ENCODE measurements at regions not wholly inside any gene's neighbourhood (a gene's known extent, or its start where the extent isn't known, plus 50 kb on each side); places are given as distances from the start of the nearest gene placed in this dataset.
"Not testable (repeated sequence)": the region's sequence is repeated elsewhere in the genome, so short reads cannot be mapped to it uniquely, and the experiment has no call there.

- Histone ChIP-seq H3K4me3 (no peak overlapping the region), H3K4me1 (replicated peaks in 1 of 2) (peaks cover 0 to 5% of the 10 kb centered on the region in 2 donors), H3K27ac (no peak overlapping the region)
- in situ Hi-C loops (cut with MboI; ENCODE audit: low pct_unique_long_range_greater_than_20kb in 2 of 9, low sequenced_read_pairs in 9 of 9, unreplicated experiment in 9 of 9) = loop anchor here in 1 of 9 experiments (10.0 kb wide), 1 partner anchor 707 kb away; no protein-coding TSS in a partner anchor
- 67 to 100% (median 83%) methylated on average over 1 of the region's 13 CpGs; no CpG with 5 or more reads in 7 of the 10 experiments for WGBS, 10 experiments
- no peak for ATAC-seq (replicated peaks in 6 of 8)
Observed at GRCh38 chr5:1651971-1652872, 128.5 kb upstream of the LPCAT1 start.

- peaks cover 0 to 5% of the 10 kb centered on the region in 2 donors for H3K4me1 ChIP-seq (replicated peaks in 1 of 2)
- 50 to 60% methylated on average over 1 to 2 of the region's 6 CpGs; no CpG with 5 or more reads in 8 of the 10 experiments for WGBS, 10 experiments
- H3K4me3 ChIP-seq = no peak overlapping the region
- no peak overlapping the region for H3K27ac ChIP-seq
- ATAC-seq (replicated peaks in 6 of 8) = no peak
- in situ Hi-C loops (cut with MboI; ENCODE audit: low pct_unique_long_range_greater_than_20kb in 2 of 9, low sequenced_read_pairs in 9 of 9, unreplicated experiment in 9 of 9) = loop anchor here in 1 of 9 experiments (10.0 kb wide), 1 partner anchor 706 kb away; no protein-coding TSS in a partner anchor
Observed at GRCh38 chr5:1651250-1651649, 127.5 kb upstream of the LPCAT1 start.

GRCh38 chr5:1649554-1649953 is 125.8 kb upstream of the LPCAT1 start:
- in situ Hi-C loops (cut with MboI; ENCODE audit: low pct_unique_long_range_greater_than_20kb in 2 of 9, low sequenced_read_pairs in 9 of 9, unreplicated experiment in 9 of 9) = loop anchor here in 6 of 9 experiments (25.0 kb wide), 4 partner anchors 162 to 487 kb away; partner anchors contain the start of gene SLC6A19 (in 1 of the 6)
- H3K4me1 ChIP-seq (replicated peaks in 1 of 2) = peaks cover 0 to 5% of the 10 kb centered on the region in 2 donors
- 66 to 93% (median 76%) methylated on average over 2 to 4 of the region's 4 CpGs; no CpG with 5 or more reads in 1 of the 10 experiments for WGBS, 10 experiments
- H3K27ac ChIP-seq = no peak overlapping the region
- no peak for ATAC-seq (replicated peaks in 6 of 8)
- H3K4me3 ChIP-seq = no peak overlapping the region

GRCh38 chr5:1648806-1649205 is 125.0 kb upstream of the LPCAT1 start:
- Histone ChIP-seq H3K4me1 (replicated peaks in 1 of 2) (peaks cover 0 to 5% of the 10 kb centered on the region in 2 donors), H3K4me3 (no peak overlapping the region), H3K27ac (no peak overlapping the region)
- in situ Hi-C loops (cut with MboI; ENCODE audit: low pct_unique_long_range_greater_than_20kb in 2 of 9, low sequenced_read_pairs in 9 of 9, unreplicated experiment in 9 of 9) = loop anchor here in 6 of 9 experiments (25.0 kb wide), 4 partner anchors 162 to 487 kb away; partner anchors contain the start of gene SLC6A19 (in 1 of the 6)
- 0 to 76% (median 43%) methylated on average over 1 to 4 of the region's 4 CpGs; no CpG with 5 or more reads in 1 of the 10 experiments for WGBS, 10 experiments
- ATAC-seq (replicated peaks in 6 of 8) = no peak

GRCh38 chr5:1647580-1647979 is 123.8 kb upstream of the LPCAT1 start:
- ATAC-seq (replicated peaks in 6 of 8) = no peak
- Histone ChIP-seq H3K4me3 (no peak overlapping the region), H3K4me1 (replicated peaks in 1 of 2) (no peaks in the 10 kb centered on the region), H3K27ac (no peak overlapping the region)
- in situ Hi-C loops (cut with MboI; ENCODE audit: low pct_unique_long_range_greater_than_20kb in 2 of 9, low sequenced_read_pairs in 9 of 9, unreplicated experiment in 9 of 9) = loop anchor here in 6 of 9 experiments (25.0 kb wide), 4 partner anchors 160 to 485 kb away; partner anchors contain the start of gene SLC6A19 (in 1 of the 6)
- 69 to 80% (median 70%) methylated on average over 1 to 5 of the region's 9 CpGs; no CpG with 5 or more reads in 7 of the 10 experiments for WGBS, 10 experiments

- in situ Hi-C loops (cut with MboI; ENCODE audit: low pct_unique_long_range_greater_than_20kb in 2 of 9, low sequenced_read_pairs in 9 of 9, unreplicated experiment in 9 of 9) = loop anchor here in 6 of 9 experiments (25.0 kb wide), 4 partner anchors 158 to 483 kb away; partner anchors contain the start of gene SLC6A19 (in 1 of the 6)
- Histone ChIP-seq H3K4me3 (peak overlapping the region in 1 of 5 donors; percentile 16), H3K27ac (no peak overlapping the region), H3K4me1 (replicated peaks in 1 of 2) (peaks cover 3 to 11% of the 10 kb centered on the region in 2 donors)
- ATAC-seq (replicated peaks in 6 of 8) = peak; percentile 84 to 95 (median 93)
- 0 to 11% (median 0%) methylated on average over 1 to 15 of the region's 52 CpGs; no CpG with 5 or more reads in 4 of the 10 experiments for WGBS, 10 experiments
Observed at GRCh38 chr5:1644810-1645571, 121.2 kb upstream of the LPCAT1 start.

GRCh38 chr5:1644393-1644809 is 120.6 kb upstream of the LPCAT1 start:
- WGBS, 10 experiments = 0 to 30% (median 7%) methylated on average over 3 to 8 of the region's 22 CpGs; no CpG with 5 or more reads in 4 of the 10 experiments
- not testable (repeated sequence) for H3K4me3 ChIP-seq; ATAC-seq (replicated peaks in 6 of 8); H3K27ac ChIP-seq
- in situ Hi-C loops (cut with MboI; ENCODE audit: low pct_unique_long_range_greater_than_20kb in 2 of 9, low sequenced_read_pairs in 9 of 9, unreplicated experiment in 9 of 9) = loop anchor here in 6 of 9 experiments (25.0 kb wide), 4 partner anchors 157 to 482 kb away; partner anchors contain the start of gene SLC6A19 (in 1 of the 6)
- peaks cover 3 to 14% of the 10 kb centered on the region in 2 donors for H3K4me1 ChIP-seq (replicated peaks in 1 of 2)

- 0 to 40% (median 8%) methylated on average over 1 to 10 of the region's 14 CpGs; no CpG with 5 or more reads in 2 of the 10 experiments for WGBS, 10 experiments
- ATAC-seq (replicated peaks in 6 of 8) = no peak
- Histone ChIP-seq H3K27ac (no peak overlapping the region), H3K4me3 (no peak overlapping the region), H3K4me1 (replicated peaks in 1 of 2) (peaks cover 3 to 14% of the 10 kb centered on the region in 2 donors)
- in situ Hi-C loops (cut with MboI; ENCODE audit: low pct_unique_long_range_greater_than_20kb in 2 of 9, low sequenced_read_pairs in 9 of 9, unreplicated experiment in 9 of 9) = loop anchor here in 6 of 9 experiments (25.0 kb wide), 4 partner anchors 157 to 482 kb away; partner anchors contain the start of gene SLC6A19 (in 1 of the 6)
Observed at GRCh38 chr5:1643651-1644392, 120.1 kb upstream of the LPCAT1 start.

- Histone ChIP-seq H3K27ac (no peak overlapping the region), H3K4me3 (no peak overlapping the region), H3K4me1 (replicated peaks in 1 of 2) (peaks cover 3 to 14% of the 10 kb centered on the region in 2 donors)
- in situ Hi-C loops (cut with MboI; ENCODE audit: low pct_unique_long_range_greater_than_20kb in 2 of 9, low sequenced_read_pairs in 9 of 9, unreplicated experiment in 9 of 9) = loop anchor here in 6 of 9 experiments (25.0 kb wide), 4 partner anchors 155 to 480 kb away; partner anchors contain the start of gene SLC6A19 (in 1 of the 6)
- WGBS, 10 experiments = 61 to 74% (median 67%) methylated on average over 1 to 6 of the region's 11 CpGs; no CpG with 5 or more reads in 7 of the 10 experiments
- ATAC-seq (replicated peaks in 6 of 8) = no peak
Observed at GRCh38 chr5:1642621-1643061, 118.9 kb upstream of the LPCAT1 start.

GRCh38 chr5:1642221-1642620 is 118.5 kb upstream of the LPCAT1 start:
- Histone ChIP-seq H3K4me1 (replicated peaks in 1 of 2) (peaks cover 3 to 14% of the 10 kb centered on the region in 2 donors), H3K4me3 (no peak overlapping the region), H3K27ac (no peak overlapping the region)
- in situ Hi-C loops (cut with MboI; ENCODE audit: low pct_unique_long_range_greater_than_20kb in 2 of 9, low sequenced_read_pairs in 9 of 9, unreplicated experiment in 9 of 9) = loop anchor here in 6 of 9 experiments (25.0 kb wide), 4 partner anchors 155 to 480 kb away; partner anchors contain the start of gene SLC6A19 (in 1 of the 6)
- WGBS, 10 experiments = 60 to 83% (median 74%) methylated on average over 1 to 8 of the region's 8 CpGs; no CpG with 5 or more reads in 6 of the 10 experiments
- ATAC-seq (replicated peaks in 6 of 8) = no peak

- peak; percentile 70 to 89 (median 82) for ATAC-seq (replicated peaks in 6 of 8)
- Histone ChIP-seq H3K4me3 (no peak overlapping the region), H3K4me1 (replicated peaks in 1 of 2) (peaks cover 3 to 14% of the 10 kb centered on the region in 2 donors), H3K27ac (no peak overlapping the region)
- 0 to 9% (median 2%) methylated on average over 2 to 12 of the region's 12 CpGs; no CpG with 5 or more reads in 1 of the 10 experiments for WGBS, 10 experiments
- in situ Hi-C loops (cut with MboI; ENCODE audit: low pct_unique_long_range_greater_than_20kb in 2 of 9, low sequenced_read_pairs in 9 of 9, unreplicated experiment in 9 of 9) = loop anchor here in 6 of 9 experiments (25.0 kb wide), 4 partner anchors 154 to 479 kb away; partner anchors contain the start of gene SLC6A19 (in 1 of the 6)
Observed at GRCh38 chr5:1641560-1642166, 117.9 kb upstream of the LPCAT1 start.
